Skin epidermis (tissue), 12 donors: ENCODE measurements at regions not wholly inside any gene's neighbourhood (a gene's known extent, or its start where the extent isn't known, plus 50 kb on each side); places are given as distances from the start of the nearest gene placed in this dataset.

Experiments
- H3K27ac ChIP-seq, 21 experiments: fragments of 200-600 bp; sonication (generic) in 11 of 21; one replicate each; pipeline ENCODE4 v1.5.0; 2020; ENCODE audit warnings: mild to moderate bottlenecking in 3 of 21, inconsistent platforms in 2 of 21, moderate library complexity in 2 of 21
- H3K4me3 ChIP-seq, 7 experiments: fragments of 200-600 bp; sonication (generic) in 2 of 7; one replicate each; pipeline ENCODE4 v1.5.0; 2020; ENCODE audit warnings: inconsistent platforms in 2 of 7, mild to moderate bottlenecking in 2 of 7, moderate library complexity in 1 of 7

GRCh38 chr19:31676271-31677004 lies 327.2 kb upstream of the TSHZ3 start:
- Histone ChIP-seq H3K27ac (no peak overlapping the region), H3K4me3 (no peak overlapping the region)

- Histone ChIP-seq H3K4me3 (no peak overlapping the region), H3K27ac (no peak overlapping the region)
These were observed 329.2 kb upstream of the TSHZ3 start for GRCh38 chr19:31678421-31678820.

DNA sequence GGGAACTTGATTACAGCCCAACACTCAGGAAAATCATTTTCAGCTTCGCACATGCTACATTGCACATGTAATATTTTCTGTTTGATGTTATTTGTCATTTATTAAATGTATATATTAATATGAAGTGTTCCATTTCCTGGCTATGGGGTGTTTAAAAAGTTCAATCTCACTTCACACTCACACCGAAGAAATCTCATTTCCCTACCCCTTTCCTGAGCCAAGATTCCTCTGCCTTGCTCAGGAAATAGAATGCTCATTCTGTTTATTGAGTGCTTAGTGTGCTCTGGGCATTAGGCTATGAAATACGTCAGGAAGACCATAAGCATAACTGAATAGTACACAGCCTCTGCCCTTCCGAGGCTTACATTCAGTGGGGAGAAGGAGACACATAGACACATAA lies 331.9 kb upstream of the TSHZ3 start:
- no peak overlapping the region for H3K27ac ChIP-seq
- no peak overlapping the region for H3K4me3 ChIP-seq

- no peak overlapping the region for H3K27ac ChIP-seq
- H3K4me3 ChIP-seq, result no peak overlapping the region
These were observed 344.1 kb upstream of the TSHZ3 start for GRCh38 chr19:31693131-31693932.

DNA sequence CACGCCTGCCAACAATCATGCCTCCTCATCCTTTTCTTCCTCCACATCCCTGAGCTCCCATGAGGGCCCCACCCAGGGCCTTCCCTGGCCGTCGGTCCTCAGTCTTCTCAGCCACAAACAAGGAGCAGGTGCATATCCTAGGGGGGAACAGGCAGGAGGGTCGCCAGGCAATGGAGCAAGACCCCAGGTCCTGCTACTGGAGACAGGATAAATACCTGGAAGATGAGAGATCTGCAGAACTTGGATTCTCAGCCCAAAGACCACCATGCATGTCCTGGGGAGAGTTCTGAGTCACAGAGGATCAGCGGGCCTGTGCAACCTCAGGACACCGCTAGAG lies 344.7 kb upstream of the TSHZ3 start:
- Histone ChIP-seq H3K27ac (no peak overlapping the region), H3K4me3 (no peak overlapping the region)

DNA sequence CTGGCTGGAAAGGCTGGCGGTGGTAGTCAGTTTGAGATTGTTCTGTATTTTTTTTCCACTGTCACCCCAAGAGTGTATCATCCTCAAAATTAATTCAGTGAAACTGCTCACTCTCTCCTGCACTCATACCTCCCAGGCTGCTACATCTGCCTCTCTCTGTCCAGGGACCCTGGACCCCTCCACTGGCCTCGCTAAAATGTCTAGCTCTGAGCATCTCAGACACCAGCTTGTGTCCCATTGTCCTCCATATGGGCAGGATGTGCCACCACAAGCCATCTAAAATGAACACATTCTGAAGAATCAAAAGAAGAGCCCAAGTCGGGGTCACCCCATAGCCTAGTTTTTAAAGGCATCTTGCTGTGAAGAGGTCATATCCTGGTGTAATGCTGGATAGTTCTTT lies 345.5 kb upstream of the TSHZ3 start:
- no peak overlapping the region for H3K4me3 ChIP-seq
- H3K27ac ChIP-seq, result no peak overlapping the region

- H3K4me3 ChIP-seq, result no peak overlapping the region
These were observed 350.2 kb upstream of the TSHZ3 start for GRCh38 chr19:31699421-31699820.

GRCh38 chr19:31701146-31701545 lies 351.9 kb upstream of the TSHZ3 start:
- H3K27ac ChIP-seq, result no peak overlapping the region

More at GRCh38 chr19:31699421-31699820, 350.2 kb upstream of the TSHZ3 start:
- no peak overlapping the region for H3K27ac ChIP-seq

GRCh38 chr19:31705656-31706055 lies 356.4 kb upstream of the TSHZ3 start:
- H3K4me3 ChIP-seq, result no peak overlapping the region

More at GRCh38 chr19:31701146-31701545, 351.9 kb upstream of the TSHZ3 start:
- H3K4me3 ChIP-seq, result no peak overlapping the region

DNA sequence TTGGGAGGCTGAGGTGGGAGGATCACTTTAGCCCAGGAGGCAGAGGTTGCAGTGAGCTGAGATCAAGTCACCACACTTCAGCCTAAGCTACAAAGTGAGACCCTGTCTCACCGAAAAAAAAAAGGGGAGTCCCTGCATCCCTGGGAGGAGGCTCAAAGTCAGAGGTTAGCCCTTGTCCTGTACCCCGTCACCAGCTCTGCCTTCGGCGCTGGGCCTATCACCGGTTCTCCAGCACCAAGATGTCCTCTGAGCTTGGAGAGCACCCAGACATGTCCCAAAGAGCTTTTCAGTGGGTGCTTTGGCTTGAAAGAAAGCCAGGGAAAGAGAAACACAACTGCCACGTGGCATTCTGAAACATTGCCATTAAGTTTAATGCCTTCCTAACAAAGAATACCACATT lies 356.9 kb upstream of the TSHZ3 start:
- no peak overlapping the region for H3K27ac ChIP-seq
- no peak overlapping the region for H3K4me3 ChIP-seq

More at GRCh38 chr19:31705656-31706055, 356.4 kb upstream of the TSHZ3 start:
- H3K27ac ChIP-seq, result no peak overlapping the region

- Histone ChIP-seq H3K4me3 (no peak overlapping the region), H3K27ac (no peak overlapping the region)
These were observed 357.7 kb upstream of the TSHZ3 start for GRCh38 chr19:31706691-31707620.

DNA sequence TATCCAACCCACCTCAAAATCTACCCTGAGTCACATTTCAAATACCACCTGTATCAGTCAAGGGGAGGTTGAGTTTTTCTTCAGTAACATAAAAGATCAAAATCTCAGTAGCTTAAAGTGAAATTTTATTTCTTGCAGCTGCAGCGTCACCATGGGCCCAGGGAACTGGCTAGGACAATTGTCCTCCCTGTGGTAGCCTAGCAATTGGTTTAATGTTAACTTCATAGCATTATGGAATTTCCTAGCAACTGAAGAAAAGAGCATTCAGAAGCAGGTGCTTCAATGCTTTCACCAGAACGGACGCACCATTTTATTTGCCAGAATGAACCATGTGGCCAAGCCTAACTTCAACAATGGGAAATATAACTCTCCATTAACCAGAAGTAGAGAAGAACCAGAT lies 359.3 kb upstream of the TSHZ3 start:
- no peak overlapping the region for H3K4me3 ChIP-seq
- no peak overlapping the region for H3K27ac ChIP-seq

DNA sequence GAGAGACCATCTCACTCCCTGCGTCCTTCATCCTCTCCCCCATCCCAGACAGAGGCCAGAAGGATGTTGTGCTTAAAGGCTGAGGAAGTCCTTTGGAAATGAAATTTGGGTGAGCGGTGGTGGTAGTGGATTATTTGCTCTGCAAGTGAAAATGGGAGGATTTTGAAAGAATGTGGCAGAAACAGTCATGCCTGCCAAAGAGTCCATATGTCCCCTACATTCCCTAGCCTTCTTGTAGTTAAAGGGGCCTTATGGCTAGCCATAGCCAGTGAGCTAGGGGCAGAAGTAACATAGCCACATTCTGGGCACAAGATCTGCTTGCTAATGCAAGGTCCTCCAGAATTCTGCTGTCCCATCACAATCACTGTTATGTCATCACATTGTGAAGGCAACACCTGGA lies 360.2 kb upstream of the TSHZ3 start:
- H3K27ac ChIP-seq, result no peak overlapping the region

DNA sequence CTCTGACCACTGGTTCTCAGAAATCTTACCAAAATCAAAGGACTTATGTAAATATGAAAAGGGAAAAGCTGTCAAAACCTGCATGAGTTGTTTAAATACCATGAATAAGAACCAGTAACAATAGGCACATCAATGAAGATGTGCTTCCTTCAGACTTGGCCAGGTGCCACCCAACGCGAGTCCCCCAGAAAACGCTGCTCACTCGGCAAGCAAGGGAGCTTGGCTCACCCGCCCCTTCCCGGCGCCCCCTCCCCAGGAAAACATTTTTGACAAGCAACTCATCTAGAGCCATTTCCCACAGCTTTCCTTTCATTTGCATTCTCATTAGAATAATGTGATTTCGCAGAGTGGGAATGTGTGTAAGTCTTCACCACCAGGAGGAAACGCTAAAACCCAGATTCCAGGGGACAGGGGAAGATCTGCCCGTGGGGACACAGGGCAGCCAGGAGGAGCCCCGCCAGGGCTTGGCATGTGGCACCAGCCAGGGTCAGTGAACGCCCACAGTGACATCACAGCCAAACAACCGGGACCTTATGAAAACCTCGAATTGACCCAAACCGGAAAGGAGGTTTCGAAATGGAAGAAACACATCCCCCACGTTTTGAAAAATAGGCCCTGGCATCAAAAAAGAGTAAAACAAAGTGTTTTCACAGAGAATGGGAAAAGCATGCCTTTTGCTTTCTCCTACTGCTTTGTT lies 366.2 kb upstream of the TSHZ3 start:
- Histone ChIP-seq H3K27ac (no peak overlapping the region), H3K4me3 (no peak overlapping the region)

More for the DNA sequence above, 360.2 kb upstream of the TSHZ3 start:
- H3K4me3 ChIP-seq, result no peak overlapping the region

DNA sequence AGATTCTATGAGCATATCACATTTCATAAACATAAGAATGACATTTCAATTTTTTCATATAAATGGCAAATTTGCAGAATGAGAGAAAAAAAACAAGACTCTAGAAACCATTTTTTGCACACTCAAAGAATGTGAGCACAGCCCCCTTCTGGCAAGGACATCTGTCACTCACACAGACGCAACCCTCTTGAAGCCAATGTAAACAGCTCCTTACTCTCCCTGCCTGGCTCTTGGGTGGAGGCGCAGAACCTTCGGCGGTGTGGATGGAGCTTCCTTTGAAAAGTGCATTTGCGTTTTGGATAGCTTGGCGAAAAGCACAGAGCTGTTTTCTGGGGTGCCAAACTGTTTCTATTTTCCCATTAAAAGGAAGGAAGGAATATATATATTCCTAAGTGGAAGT lies 367.6 kb upstream of the TSHZ3 start:
- Histone ChIP-seq H3K4me3 (no peak overlapping the region), H3K27ac (no peak overlapping the region)

- Histone ChIP-seq H3K27ac (no peak overlapping the region), H3K4me3 (no peak overlapping the region)
These were observed 368.2 kb upstream of the TSHZ3 start for GRCh38 chr19:31717269-31717923.

DNA sequence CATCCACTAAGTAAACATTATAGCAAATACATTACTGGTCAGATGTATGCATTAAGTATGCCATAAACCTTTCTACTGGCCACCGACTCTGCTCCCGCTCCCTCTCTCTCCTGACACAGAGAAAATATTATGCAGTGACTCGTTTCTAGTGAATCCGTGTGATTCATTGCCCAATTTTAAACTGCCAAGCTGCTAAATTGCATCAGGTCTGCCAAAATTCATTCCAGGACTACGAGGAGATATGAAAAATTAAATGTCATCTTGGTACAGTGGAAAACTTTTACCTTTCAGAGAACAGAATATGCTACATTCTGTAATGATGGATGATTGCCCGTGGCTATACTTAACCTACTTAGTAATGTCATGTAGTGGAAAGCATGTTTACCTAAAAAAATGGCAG lies 368.8 kb upstream of the TSHZ3 start:
- Histone ChIP-seq H3K4me3 (no peak overlapping the region), H3K27ac (no peak overlapping the region)

GRCh38 chr19:31718898-31719297 lies 369.7 kb upstream of the TSHZ3 start:
- H3K4me3 ChIP-seq, result no peak overlapping the region
- no peak overlapping the region for H3K27ac ChIP-seq

- H3K27ac ChIP-seq, result no peak overlapping the region
- no peak overlapping the region for H3K4me3 ChIP-seq
These were observed 373.9 kb upstream of the TSHZ3 start for GRCh38 chr19:31723101-31723500.
